GM21367 (cell line): ENCODE measurements at regions not wholly inside any gene's neighbourhood (a gene's known extent, or its start where the extent isn't known, plus 50 kb on each side); places are given as distances from the start of the nearest gene placed in this dataset.
"Not testable (repeated sequence)": the region's sequence is repeated elsewhere in the genome, so short reads cannot be mapped to it uniquely, and the experiment has no call there.

Source experiments
- ATAC-seq: cut with Tn5 transposase; IDR thresholded peaks from one replicate; pipeline ENCODE4 v1.9.1; 2021; ENCODE audit not compliant: unreplicated experiment

- ATAC-seq, result no peak
Measured at GRCh38 chr6:21769968-21770367, 176.4 kb downstream of the SOX4 start.

- no peak for ATAC-seq
Measured at GRCh38 chr6:21771626-21772320, 178.2 kb downstream of the SOX4 start.

- no peak for ATAC-seq
Measured at GRCh38 chr6:21772477-21772876, 178.9 kb downstream of the SOX4 start.

- no peak for ATAC-seq
Measured at GRCh38 chr6:21772884-21773575, 179.5 kb downstream of the SOX4 start.

GRCh38 chr6:21773576-21773968, 180.0 kb downstream of the SOX4 start:
- no peak for ATAC-seq

- ATAC-seq, result no peak
Measured at GRCh38 chr6:21777846-21778245, 184.3 kb downstream of the SOX4 start.

- no peak for ATAC-seq
Measured at GRCh38 chr6:21780141-21780540, 186.6 kb downstream of the SOX4 start.

- ATAC-seq, result no peak
Measured at GRCh38 chr6:21780679-21781078, 187.1 kb downstream of the SOX4 start.

GRCh38 chr6:21781128-21781527, 187.6 kb downstream of the SOX4 start:
- no peak for ATAC-seq

GRCh38 chr6:21785164-21785563, 191.6 kb downstream of the SOX4 start:
- no peak for ATAC-seq

GRCh38 chr6:21791056-21791455, 197.5 kb downstream of the SOX4 start:
- no peak for ATAC-seq

- ATAC-seq, result no peak
Measured at GRCh38 chr6:21791581-21791980, 198.0 kb downstream of the SOX4 start.

- no peak for ATAC-seq
Measured at GRCh38 chr6:21792177-21792576, 198.6 kb downstream of the SOX4 start.

GRCh38 chr6:21796979-21797378, 203.4 kb downstream of the SOX4 start:
- ATAC-seq, result not testable (repeated sequence)

GRCh38 chr6:21798468-21798867, 204.9 kb downstream of the SOX4 start:
- no peak for ATAC-seq

GRCh38 chr6:21800330-21800729, 206.8 kb downstream of the SOX4 start:
- no peak for ATAC-seq

GRCh38 chr6:21800948-21801438, 207.4 kb downstream of the SOX4 start:
- ATAC-seq, result no peak

- ATAC-seq, result no peak
Measured at GRCh38 chr6:21801446-21802174, 208.1 kb downstream of the SOX4 start.

- ATAC-seq, result no peak
Measured at GRCh38 chr6:21802175-21802822, 208.7 kb downstream of the SOX4 start.

- no peak for ATAC-seq
Measured at GRCh38 chr6:21804941-21805610, 211.5 kb downstream of the SOX4 start.
